T-helper 2 cell treated with Interferon-gamma antibody and Interleukin-4, amounts not matched to agents 5 μg/mL and 100 μg/mL, for 36 hours (primary cell): ENCODE measurements at regions not wholly inside any gene's neighbourhood (a gene's known extent, or its start where the extent isn't known, plus 50 kb on each side); places are given as distances from the start of the nearest gene placed in this dataset.
"Not testable (repeated sequence)": the region's sequence is repeated elsewhere in the genome, so short reads cannot be mapped to it uniquely, and the experiment has no call there.

Source experiments
- DNase-seq: peaks from one replicate; pipeline ENCODE4 v3.0.0; 2021; ENCODE audit warnings: low spot score
- H3K27ac Mint-ChIP-seq: one replicate; pipeline ENCODE4 v1.8.0; 2021; ENCODE audit warnings: mild to moderate bottlenecking, mixed read lengths
- H3K27me3 Mint-ChIP-seq: one replicate; pipeline ENCODE4 v1.8.0; 2021; ENCODE audit warnings: low read depth, mixed read lengths
- H3K36me3 Mint-ChIP-seq: one replicate; pipeline ENCODE4 v1.8.0; 2021; ENCODE audit warnings: low read depth, mixed read lengths
- H3K4me1 Mint-ChIP-seq: one replicate; pipeline ENCODE4 v1.8.0; 2021; ENCODE audit warnings: low read depth, mixed read lengths
- H3K4me3 Mint-ChIP-seq: one replicate; pipeline ENCODE4 v1.8.0; 2022; ENCODE audit warnings: mild to moderate bottlenecking, moderate library complexity, mixed read lengths
- H3K9me3 Mint-ChIP-seq: one replicate; pipeline ENCODE4 v1.8.0; 2021; ENCODE audit warnings: mixed read lengths

DNA sequence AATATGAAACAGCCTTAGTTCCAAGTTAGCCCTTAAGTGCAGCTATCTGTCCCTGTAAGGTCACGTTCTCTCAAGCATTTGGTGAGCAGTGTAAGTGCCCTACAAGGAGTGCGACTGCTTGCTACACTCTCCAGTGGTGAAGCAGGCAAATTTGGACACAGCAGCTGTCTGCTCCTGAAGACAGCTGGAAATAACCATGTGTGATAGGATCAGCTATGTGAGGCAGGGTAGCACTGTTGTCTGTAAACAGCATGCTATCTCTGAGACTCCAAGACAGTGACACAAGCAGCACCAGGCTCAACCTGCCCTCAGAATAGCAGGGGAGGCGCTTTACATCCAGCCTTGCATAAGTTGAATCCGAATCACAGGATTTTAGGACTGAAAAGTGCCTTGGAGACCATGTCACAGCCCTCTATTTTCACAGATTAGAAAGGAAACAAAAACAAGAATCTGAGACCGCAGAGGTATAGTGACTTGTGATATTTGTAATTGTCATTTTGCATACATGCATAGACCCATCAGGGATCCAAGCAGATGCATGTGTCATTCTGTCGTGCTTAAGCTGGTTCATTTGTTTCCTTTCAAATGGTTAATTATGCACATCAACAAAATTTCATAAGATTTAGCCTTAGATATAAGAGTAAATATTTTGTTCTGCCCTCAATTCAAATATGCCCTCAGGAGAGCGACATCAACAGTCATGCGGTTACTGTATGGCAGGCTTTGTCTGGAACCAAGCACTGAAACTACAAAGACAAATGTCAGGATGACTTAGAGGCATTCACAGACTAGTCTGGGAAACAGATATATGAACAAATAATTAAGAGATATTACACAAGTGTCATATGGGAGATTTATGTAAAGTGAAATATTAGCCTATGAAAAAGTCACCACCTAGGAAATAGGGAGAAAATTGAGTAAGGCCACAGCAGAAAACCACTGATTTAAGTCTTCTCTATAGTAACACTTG, 134.9 kb upstream of the NRIP1 start:
- Mint-ChIP-seq H3K4me3 (no peak overlapping the region), H3K27ac (no peak overlapping the region), H3K4me1 (no peaks in the 10 kb centered on the region), H3K27me3 (peaks cover 2% of the 10 kb centered on the region), H3K36me3 (no peaks in the 10 kb centered on the region), H3K9me3 (no peaks in the 10 kb centered on the region)
- DNase-seq: no peak

DNA sequence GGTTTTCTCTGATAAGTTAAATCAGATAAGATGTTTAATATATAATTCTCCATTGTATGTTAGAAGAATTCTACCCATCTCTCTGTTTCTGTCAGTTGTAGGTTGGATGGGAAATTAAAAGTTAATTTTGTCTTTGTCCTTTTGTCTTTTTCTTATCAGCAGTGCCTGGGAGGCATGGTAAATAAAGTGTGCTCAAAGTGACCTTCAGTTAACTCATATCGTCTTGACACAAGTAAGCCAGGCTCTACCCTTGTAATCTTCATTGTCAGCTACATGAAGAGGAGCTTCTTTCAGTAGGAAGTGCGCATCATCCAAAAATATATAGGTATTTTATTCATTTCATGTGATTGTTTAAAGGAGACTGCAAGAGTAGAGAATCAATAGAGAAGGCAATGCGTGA, 138.9 kb upstream of the NRIP1 start:
- no peak for DNase-seq
- Mint-ChIP-seq H3K27ac (no peak overlapping the region), H3K27me3 (peaks cover 6% of the 10 kb centered on the region), H3K9me3 (no peaks in the 10 kb centered on the region), H3K36me3 (no peaks in the 10 kb centered on the region), H3K4me1 (no peaks in the 10 kb centered on the region), H3K4me3 (no peak overlapping the region)

DNA sequence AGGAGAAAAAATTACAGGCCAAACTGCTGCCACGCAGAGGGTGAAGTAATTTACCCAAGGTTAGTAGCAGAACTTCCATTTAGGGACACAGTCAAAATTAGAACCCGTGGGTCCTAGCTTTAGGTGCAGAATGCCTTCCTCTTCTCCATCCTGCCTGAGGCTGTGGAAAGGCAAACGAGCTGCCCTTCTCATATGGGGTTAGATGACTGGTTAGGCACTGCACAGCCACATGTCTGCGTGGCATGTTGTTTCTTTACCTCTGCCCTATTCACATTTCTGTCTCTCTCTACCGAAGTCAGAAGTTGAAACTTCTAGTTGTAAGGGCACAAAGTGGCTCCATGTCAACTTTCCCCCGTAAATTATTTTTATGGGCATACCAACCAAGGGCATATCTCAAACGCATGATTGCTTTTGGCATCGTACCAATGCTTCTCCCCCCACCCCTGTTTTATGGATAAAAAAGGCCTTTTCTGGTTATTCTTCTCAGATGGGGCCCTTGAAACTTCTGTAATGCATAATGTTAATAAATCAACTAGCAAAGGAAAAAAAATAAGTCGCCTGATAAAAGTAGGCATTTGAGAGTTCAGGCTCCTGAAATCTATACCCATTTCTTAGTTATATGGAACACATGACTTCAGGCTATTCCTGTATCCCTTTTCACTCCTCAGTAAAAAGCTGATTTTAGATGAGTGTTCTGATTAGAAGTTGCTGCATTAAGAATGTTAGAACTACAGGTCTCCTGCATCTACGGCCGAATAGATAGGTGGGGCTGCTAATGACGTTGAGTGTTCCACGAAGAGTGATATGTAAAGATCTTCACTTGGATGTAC, 139.6 kb upstream of the NRIP1 start:
- Mint-ChIP-seq H3K27me3 (peaks cover 6% of the 10 kb centered on the region), H3K4me1 (no peaks in the 10 kb centered on the region), H3K27ac (no peak overlapping the region), H3K9me3 (no peaks in the 10 kb centered on the region), H3K4me3 (no peak overlapping the region), H3K36me3 (no peaks in the 10 kb centered on the region)
- no peak for DNase-seq

DNA sequence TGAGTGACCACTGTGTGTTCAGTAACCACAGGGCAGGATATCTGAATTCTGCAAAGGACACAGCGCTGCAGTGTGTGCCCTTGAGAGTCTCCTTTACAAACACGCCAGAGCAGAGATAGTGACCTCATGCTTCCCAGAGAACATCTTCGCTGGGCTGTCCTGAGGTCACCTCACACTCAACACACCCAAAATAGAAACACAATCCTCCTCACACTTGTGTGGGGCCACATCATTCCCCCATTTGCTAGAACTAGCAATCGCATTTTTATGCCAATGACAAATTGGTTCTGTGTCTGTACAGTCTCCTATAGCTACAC, 140.1 kb upstream of the NRIP1 start:
- no peaks in the 10 kb centered on the region for H3K4me1 Mint-ChIP-seq
- H3K9me3 Mint-ChIP-seq: no peaks in the 10 kb centered on the region
- DNase-seq: no peak
- H3K4me3 Mint-ChIP-seq: no peak overlapping the region
- no peaks in the 10 kb centered on the region for H3K36me3 Mint-ChIP-seq
- no peak overlapping the region for H3K27ac Mint-ChIP-seq
- H3K27me3 Mint-ChIP-seq: peaks cover 6% of the 10 kb centered on the region

DNA sequence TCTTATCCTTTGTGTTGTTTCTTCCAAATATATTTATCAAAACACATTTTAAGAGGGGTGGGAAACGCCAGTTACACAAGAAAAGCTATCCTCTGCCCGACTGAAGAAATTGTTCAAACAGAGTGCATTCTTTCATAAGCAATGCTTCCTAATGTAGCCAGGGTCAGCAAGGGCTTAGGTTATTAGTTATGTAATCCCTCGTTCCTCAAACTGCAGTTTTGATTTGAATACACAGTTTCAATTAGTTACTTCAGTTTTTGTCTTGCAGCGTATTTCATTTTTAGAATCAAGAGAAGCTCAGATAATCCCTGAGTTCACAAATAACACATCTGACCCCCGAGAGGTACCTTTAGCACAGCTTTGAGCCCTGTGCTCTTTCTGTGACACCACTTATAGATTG, 141.7 kb upstream of the NRIP1 start:
- Mint-ChIP-seq H3K27ac (no peak overlapping the region), H3K9me3 (no peaks in the 10 kb centered on the region), H3K36me3 (no peaks in the 10 kb centered on the region), H3K4me3 (no peak overlapping the region), H3K27me3 (peaks cover 10% of the 10 kb centered on the region), H3K4me1 (no peaks in the 10 kb centered on the region)
- DNase-seq: no peak

DNA sequence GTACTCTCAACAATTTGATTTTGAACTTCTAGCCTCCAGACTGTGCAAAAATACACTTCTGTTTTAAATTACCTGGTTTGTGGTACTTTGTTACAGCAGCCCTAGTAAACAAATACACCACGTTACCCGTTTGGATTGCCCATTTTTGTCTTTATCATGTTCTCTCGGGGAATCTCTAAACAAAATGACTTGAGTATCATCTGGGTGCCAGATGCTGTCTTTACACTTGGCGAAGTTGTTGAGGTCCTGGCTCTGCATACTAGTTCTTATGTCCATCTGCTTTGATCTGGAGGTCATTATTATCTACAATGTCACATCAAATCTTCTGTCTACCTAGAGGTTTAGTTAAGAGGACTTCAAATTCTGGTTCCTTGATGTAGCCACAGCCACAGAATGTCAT, 142.4 kb upstream of the NRIP1 start:
- Mint-ChIP-seq H3K4me3 (no peak overlapping the region), H3K36me3 (no peaks in the 10 kb centered on the region), H3K4me1 (no peaks in the 10 kb centered on the region), H3K27ac (no peak overlapping the region), H3K27me3 (peaks cover 10% of the 10 kb centered on the region), H3K9me3 (no peaks in the 10 kb centered on the region)
- DNase-seq: no peak

DNA sequence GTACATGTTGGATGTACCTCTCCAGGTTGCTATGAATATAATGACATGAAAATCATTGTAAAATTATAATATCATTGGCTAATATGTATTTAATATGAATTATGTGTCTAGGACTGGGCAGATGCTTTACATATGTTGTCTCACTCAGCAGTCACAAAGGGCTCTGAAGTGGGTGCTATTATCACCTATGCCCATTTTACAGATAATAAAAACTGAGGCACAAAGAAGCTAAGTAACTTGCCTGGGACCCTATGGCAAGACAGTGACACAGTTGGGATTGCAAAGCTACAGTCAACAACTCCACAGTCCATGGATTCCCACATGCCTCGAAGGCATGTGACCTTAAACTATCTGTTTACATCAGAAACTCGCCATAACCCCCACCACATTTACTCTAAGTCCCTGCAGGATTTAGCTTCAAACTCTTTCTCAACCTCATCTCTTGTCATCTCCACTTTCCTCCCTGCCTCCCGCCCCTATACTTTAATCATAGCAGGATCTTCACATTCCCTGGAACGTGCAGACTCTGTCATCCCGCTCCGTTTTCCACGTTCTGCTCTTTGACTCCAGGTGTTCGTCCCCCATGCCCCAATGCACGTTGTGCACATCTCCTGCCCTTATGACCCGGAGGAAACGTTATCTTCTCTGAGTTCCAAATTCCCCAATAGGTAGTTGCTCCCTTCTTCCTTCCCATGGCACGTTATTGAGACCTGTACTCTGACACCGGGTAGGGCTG, 143.0 kb upstream of the NRIP1 start:
- Mint-ChIP-seq H3K27ac (no peak overlapping the region), H3K36me3 (no peaks in the 10 kb centered on the region), H3K9me3 (no peaks in the 10 kb centered on the region), H3K4me1 (no peaks in the 10 kb centered on the region), H3K27me3 (peaks cover 10% of the 10 kb centered on the region), H3K4me3 (no peak overlapping the region)
- DNase-seq: no peak

DNA sequence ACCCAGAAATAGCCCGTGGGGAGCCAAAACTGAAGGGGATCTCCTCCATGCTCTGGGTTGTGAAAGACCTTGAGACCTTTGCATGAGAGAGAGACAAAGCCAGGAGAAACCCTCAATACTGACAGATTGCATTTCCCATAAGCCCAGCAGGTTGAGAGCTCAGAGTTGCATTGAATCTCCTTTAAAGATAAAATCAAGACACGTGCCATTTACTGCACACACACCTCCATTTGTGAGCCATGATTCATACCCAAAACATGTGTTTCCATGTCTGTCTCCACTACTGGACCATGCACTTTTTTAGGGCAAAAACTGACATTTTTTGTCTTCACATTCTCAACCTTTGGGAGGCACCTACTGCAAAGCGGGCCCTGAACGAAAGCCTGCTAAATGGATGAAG, 144.0 kb upstream of the NRIP1 start:
- no peak for DNase-seq
- no peaks in the 10 kb centered on the region for H3K4me1 Mint-ChIP-seq
- H3K27ac Mint-ChIP-seq: no peak overlapping the region
- peaks cover 10% of the 10 kb centered on the region for H3K27me3 Mint-ChIP-seq
- H3K4me3 Mint-ChIP-seq: no peak overlapping the region
- no peaks in the 10 kb centered on the region for H3K9me3 Mint-ChIP-seq
- no peaks in the 10 kb centered on the region for H3K36me3 Mint-ChIP-seq

DNA sequence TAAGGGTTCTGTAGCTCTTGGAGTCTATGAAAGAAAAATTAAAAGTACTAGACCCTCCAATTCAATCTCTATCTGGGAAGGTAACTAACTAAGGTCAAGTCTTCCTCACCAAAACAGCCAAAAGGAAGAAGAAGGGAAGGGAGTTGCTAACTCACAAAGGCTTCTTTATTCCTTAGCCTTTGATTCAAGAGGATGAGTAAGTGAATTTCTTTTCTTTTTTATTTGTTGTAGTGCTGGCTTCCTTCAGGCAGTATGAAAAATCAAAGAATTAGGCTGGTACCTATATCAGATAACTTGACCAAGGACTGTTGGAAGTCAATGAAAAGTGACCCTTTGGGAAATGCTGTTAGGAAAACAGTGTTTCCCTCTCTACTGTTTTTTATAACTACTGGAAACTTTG, 144.4 kb upstream of the NRIP1 start:
- Mint-ChIP-seq H3K36me3 (no peaks in the 10 kb centered on the region), H3K27ac (no peak overlapping the region), H3K27me3 (peaks cover 10% of the 10 kb centered on the region), H3K9me3 (no peaks in the 10 kb centered on the region), H3K4me1 (no peaks in the 10 kb centered on the region), H3K4me3 (no peak overlapping the region)
- DNase-seq: no peak

DNA sequence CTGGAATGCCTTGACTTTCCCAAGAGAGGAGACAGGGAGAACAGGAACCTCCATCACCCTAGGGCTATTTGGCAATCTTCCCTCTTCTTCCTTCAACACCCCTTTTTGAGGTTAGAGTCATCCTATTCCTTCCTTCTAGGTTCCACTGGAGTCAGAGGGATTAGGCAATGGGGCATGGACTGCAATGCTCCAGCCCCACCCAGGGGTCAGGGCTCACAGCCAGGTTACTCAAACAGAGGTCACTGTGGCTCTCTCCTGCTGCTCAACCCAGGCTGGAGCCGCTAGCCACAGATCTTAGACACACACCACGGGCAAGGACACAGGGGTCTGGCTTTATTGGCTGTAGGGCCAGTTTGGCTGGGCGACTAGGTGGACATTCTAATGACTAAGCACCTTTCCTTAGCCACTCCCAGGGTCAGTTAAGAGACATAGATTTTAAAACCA, 145.5 kb upstream of the NRIP1 start:
- Mint-ChIP-seq H3K9me3 (no peaks in the 10 kb centered on the region), H3K27ac (no peak overlapping the region), H3K4me1 (no peaks in the 10 kb centered on the region), H3K27me3 (peaks cover 9% of the 10 kb centered on the region), H3K36me3 (no peaks in the 10 kb centered on the region), H3K4me3 (no peak overlapping the region)
- DNase-seq: no peak

DNA sequence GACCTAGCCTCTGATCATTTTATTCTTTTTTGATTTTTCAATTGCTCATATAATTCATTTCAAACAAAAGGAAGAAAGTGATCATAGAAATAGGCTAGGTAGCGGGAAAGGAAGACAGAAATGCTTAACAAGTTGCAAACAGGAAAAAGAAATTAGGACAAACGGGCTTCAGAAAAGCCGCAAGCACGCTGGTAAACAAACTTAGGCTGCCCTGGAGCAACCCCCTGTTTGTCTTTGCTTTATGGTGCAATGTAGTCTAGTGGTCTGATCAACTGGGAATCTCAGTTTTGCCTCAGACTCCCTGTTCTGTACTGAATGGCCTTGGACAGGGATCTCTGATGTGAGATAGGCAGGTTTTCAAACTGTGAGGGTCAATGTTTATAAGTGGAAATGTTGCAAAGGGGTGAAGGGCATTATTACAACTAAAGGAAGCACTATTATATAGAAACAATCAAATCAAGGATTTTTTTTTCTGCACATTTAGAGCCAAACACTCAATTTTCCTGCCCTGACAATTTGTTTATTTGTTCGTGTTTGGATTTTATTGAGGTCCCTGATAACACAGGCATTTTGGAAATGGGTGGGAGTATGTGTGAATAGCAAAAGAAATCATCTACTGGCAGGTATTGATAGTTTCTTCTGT, 146.8 kb upstream of the NRIP1 start:
- H3K36me3 Mint-ChIP-seq: no peaks in the 10 kb centered on the region
- H3K4me3 Mint-ChIP-seq: no peak overlapping the region
- no peak for DNase-seq
- H3K27me3 Mint-ChIP-seq: peaks cover 7% of the 10 kb centered on the region
- no peaks in the 10 kb centered on the region for H3K9me3 Mint-ChIP-seq
- H3K27ac Mint-ChIP-seq: no peak overlapping the region
- no peaks in the 10 kb centered on the region for H3K4me1 Mint-ChIP-seq

DNA sequence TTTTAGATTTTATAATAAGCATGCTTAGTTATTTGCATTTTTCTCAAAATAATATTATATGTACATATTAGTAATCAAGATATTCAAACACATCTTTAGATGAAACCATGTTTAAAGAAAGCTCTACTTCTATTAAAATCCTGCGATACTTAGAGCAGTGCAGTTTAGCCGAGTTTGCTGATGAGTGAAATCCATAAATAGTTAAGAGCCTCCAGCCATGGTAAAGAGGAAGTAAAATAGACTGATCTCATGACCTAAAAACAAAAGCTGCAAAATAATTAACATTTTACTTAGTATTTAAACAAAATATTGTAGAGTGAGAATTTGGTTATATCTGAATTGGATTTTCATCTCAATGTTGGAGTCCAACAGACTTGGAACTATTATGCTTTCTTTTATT, 147.4 kb upstream of the NRIP1 start:
- H3K27me3 Mint-ChIP-seq: peaks cover 7% of the 10 kb centered on the region
- H3K9me3 Mint-ChIP-seq: no peaks in the 10 kb centered on the region
- no peaks in the 10 kb centered on the region for H3K36me3 Mint-ChIP-seq
- no peak overlapping the region for H3K4me3 Mint-ChIP-seq
- no peak for DNase-seq
- no peak overlapping the region for H3K27ac Mint-ChIP-seq
- H3K4me1 Mint-ChIP-seq: no peaks in the 10 kb centered on the region

DNA sequence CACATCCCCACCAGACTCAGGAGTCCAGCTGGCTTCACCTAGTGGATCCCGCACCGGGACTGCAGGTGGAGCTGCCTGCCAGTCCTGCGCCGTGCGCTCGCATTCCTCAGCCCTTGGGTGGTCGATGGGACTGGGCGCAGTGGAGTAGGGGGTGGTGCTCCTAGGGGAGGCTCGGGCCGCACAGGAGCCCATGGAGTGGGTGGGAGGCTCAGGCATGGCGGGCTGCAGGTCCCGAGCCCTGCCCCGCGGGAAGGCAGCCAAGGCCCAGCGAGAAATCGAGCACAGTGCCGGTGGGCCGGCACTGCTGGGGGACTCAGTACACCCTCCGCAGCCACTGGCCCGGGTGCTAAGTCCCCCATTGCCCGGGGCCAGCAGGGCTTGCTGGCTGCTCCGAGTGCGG, 153.7 kb upstream of the NRIP1 start:
- H3K36me3 Mint-ChIP-seq, H3K4me1 Mint-ChIP-seq, H3K27ac Mint-ChIP-seq: not testable (repeated sequence)

More for the DNA sequence above, 153.7 kb upstream of the NRIP1 start:
- H3K9me3 Mint-ChIP-seq, H3K27me3 Mint-ChIP-seq, H3K4me3 Mint-ChIP-seq, DNase-seq: not testable (repeated sequence)
